Panc1 (cell line): ENCODE measurements at regions not wholly inside any gene's neighbourhood (a gene's known extent, or its start where the extent isn't known, plus 50 kb on each side); places are given as distances from the start of the nearest gene placed in this dataset.

Experiments used
- ATAC-seq: fragments of 200-7000 bp; cut with Tn5 transposase; 2 replicates; pipeline ENCODE4 v1.9.1; 2020; ENCODE audit warnings: mild to moderate bottlenecking, moderate library complexity
- BruUV-seq: library from RNA; stranded (reverse); fragments of 400-500 nt; replicated peaks from 2 replicates; lab custom pipeline; 2021; lab: Mats Ljungman, UMichigan
- CTCF ChIA-PET: fragments of 300-600 bp; sonication (Branson Sonifier 250); formaldehyde crosslinking; loops from one replicate; lab custom pipeline; 2022; ENCODE audit warnings: antibody characterized with exemption; lab: Charles Lee
- POLR2A ChIA-PET: fragments of 300-600 bp; sonication (Branson Sonifier 250); formaldehyde crosslinking; loops from one replicate; lab custom pipeline; 2022; ENCODE audit warnings: antibody characterized with exemption; lab: Charles Lee
- DNase-seq: peaks from one replicate; pipeline ENCODE4 v3.0.0-alpha.2; 2010; ENCODE audit warnings: low read depth, low spot score
- H3K27ac ChIP-seq: 2 replicates; pipeline ENCODE4 v1.5.1; 2011; ENCODE audit warnings: mild to moderate bottlenecking, low read length, inconsistent platforms
- H3K27me3 ChIP-seq: fragments of 200-500 bp; sonication (Bioruptor generic); 2 replicates; pipeline ENCODE4 v1.6.0; 2014; ENCODE audit warnings: low read length, inconsistent platforms; ENCODE audit not compliant: control insufficient read depth, insufficient read depth
- H3K36me3 ChIP-seq: fragments of 200-500 bp; sonication (Bioruptor generic); 2 replicates; pipeline ENCODE4 v1.5.1; 2014; ENCODE audit warnings: inconsistent platforms, mild to moderate bottlenecking, low read length, moderate library complexity; ENCODE audit not compliant: control insufficient read depth, insufficient read depth
- H3K4me1 ChIP-seq: 2 replicates; pipeline ENCODE4 v1.5.1; 2011; ENCODE audit warnings: inconsistent platforms, mild to moderate bottlenecking, low read length, moderate library complexity; ENCODE audit not compliant: control insufficient read depth, insufficient read depth
- H3K4me3 ChIP-seq, 2 experiments: 2 replicates each; pipeline ENCODE4 v1.5.1; 2011 to 2012; ENCODE audit warnings: low read depth in 2 of 2, low read length in 2 of 2, mild to moderate bottlenecking in 2 of 2, inconsistent platforms in 1 of 2, moderate library complexity in 1 of 2
- H3K9me3 ChIP-seq: fragments of 200-500 bp; sonication (Bioruptor generic); 2 replicates; pipeline ENCODE4 v1.5.1; 2014; ENCODE audit warnings: low read depth, mild to moderate bottlenecking, inconsistent platforms, low read length, moderate library complexity; ENCODE audit not compliant: control insufficient read depth, insufficient read depth
- CTCF ChIP-seq: fragments of 450-650 bp; IDR thresholded peaks from 2 replicates; pipeline ENCODE4 v1.5.1; 2017; ENCODE audit warnings: mild to moderate bottlenecking
- POLR2AphosphoS5 ChIP-seq: IDR thresholded peaks from 2 replicates; pipeline ENCODE4 v1.6.1; 2012; ENCODE audit warnings: mild to moderate bottlenecking, low read depth, low read length, moderate library complexity
- SIN3A ChIP-seq: IDR thresholded peaks from 2 replicates; pipeline ENCODE4 v1.6.1; 2012; ENCODE audit warnings: low read depth, mild to moderate bottlenecking, low read length, moderate library complexity, borderline replicate concordance; ENCODE audit not compliant: insufficient read depth
- TCF7L2 ChIP-seq: IDR thresholded peaks from 2 replicates; pipeline ENCODE4 v1.6.1; 2011; ENCODE audit warnings: mild to moderate bottlenecking, low read depth, low read length, inconsistent platforms
- in situ Hi-C: cut with HindIII; loops from 2 replicates; pipeline ENCODE4 v1.10.0; 2016; ENCODE audit warnings: low sequenced_read_pairs, low pct_unique_long_range_greater_than_20kb
- intact Hi-C: fragments of 100-400 bp; cut with micrococcal nuclease; formaldehyde crosslinking; loops from one replicate; pipeline ENCODE4 v1.10.0; 2022; ENCODE audit not compliant: unreplicated experiment
- TF ChIP-seq, protein P1 (sequence below), 2 experiments: IDR thresholded peaks; 2 replicates each; pipeline ENCODE4 v1.6.1; 2011 to 2012; ENCODE audit warnings: low read depth in 2 of 2, control low read depth in 1 of 2, low read length in 1 of 2, mild to moderate bottlenecking in 1 of 2, moderate library complexity in 1 of 2; ENCODE audit not compliant: insufficient read depth in 1 of 2

- in situ Hi-C loops (no loop called here), intact Hi-C loops (no loop called here)
- no peaks in the 10 kb centered on the region for H3K36me3 ChIP-seq
- ChIA-PET CTCF (no interaction called here), POLR2A (no interaction called here)
- TF ChIP-seq SIN3A (no peak), POLR2AphosphoS5 (no peak), TCF7L2 (no peak), CTCF (no peak)
- TF ChIP-seq, protein P1, sequence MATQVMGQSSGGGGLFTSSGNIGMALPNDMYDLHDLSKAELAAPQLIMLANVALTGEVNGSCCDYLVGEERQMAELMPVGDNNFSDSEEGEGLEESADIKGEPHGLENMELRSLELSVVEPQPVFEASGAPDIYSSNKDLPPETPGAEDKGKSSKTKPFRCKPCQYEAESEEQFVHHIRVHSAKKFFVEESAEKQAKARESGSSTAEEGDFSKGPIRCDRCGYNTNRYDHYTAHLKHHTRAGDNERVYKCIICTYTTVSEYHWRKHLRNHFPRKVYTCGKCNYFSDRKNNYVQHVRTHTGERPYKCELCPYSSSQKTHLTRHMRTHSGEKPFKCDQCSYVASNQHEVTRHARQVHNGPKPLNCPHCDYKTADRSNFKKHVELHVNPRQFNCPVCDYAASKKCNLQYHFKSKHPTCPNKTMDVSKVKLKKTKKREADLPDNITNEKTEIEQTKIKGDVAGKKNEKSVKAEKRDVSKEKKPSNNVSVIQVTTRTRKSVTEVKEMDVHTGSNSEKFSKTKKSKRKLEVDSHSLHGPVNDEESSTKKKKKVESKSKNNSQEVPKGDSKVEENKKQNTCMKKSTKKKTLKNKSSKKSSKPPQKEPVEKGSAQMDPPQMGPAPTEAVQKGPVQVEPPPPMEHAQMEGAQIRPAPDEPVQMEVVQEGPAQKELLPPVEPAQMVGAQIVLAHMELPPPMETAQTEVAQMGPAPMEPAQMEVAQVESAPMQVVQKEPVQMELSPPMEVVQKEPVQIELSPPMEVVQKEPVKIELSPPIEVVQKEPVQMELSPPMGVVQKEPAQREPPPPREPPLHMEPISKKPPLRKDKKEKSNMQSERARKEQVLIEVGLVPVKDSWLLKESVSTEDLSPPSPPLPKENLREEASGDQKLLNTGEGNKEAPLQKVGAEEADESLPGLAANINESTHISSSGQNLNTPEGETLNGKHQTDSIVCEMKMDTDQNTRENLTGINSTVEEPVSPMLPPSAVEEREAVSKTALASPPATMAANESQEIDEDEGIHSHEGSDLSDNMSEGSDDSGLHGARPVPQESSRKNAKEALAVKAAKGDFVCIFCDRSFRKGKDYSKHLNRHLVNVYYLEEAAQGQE (IDR thresholded peaks at IDR 0.05; ENCODE audit: insufficient read depth in 1 of 2, low read depth in 2 of 2, low read length in 1 of 2), result no peak
- no peaks in the 10 kb centered on the region for H3K27me3 ChIP-seq
- no peak overlapping the region for H3K27ac ChIP-seq
- DNase-seq, result no peak
- BruUV-seq, result no TSS peak
- H3K9me3 ChIP-seq, result no peaks in the 10 kb centered on the region
- no peaks in the 10 kb centered on the region for H3K4me1 ChIP-seq
- no peak overlapping the region for H3K4me3 ChIP-seq
- ATAC-seq, result no peak
Measured at GRCh38 chrX:9221781-9222180, 187.9 kb upstream of the FAM9B start.

- intact Hi-C loops, result no loop called here
- ATAC-seq (no peak), DNase-seq (no peak)
- no peaks in the 10 kb centered on the region for H3K27me3 ChIP-seq
- H3K27ac ChIP-seq, result no peak overlapping the region
- TF ChIP-seq TCF7L2 (no peak), SIN3A (no peak)
- no TSS peak for BruUV-seq
- ChIA-PET POLR2A (no interaction called here), CTCF (no interaction called here)
- H3K36me3 ChIP-seq, result no peaks in the 10 kb centered on the region
- in situ Hi-C loops, result no loop called here
- no peaks in the 10 kb centered on the region for H3K9me3 ChIP-seq
- H3K4me1 ChIP-seq, result no peaks in the 10 kb centered on the region
- no peak overlapping the region for H3K4me3 ChIP-seq
Measured at GRCh38 chrX:9222299-9222698, 188.4 kb upstream of the FAM9B start.

- no peak overlapping the region for H3K4me3 ChIP-seq
- H3K27ac ChIP-seq, result no peak overlapping the region
- H3K4me1 ChIP-seq, result no peaks in the 10 kb centered on the region
- no TSS peak for BruUV-seq
- in situ Hi-C loops, result no loop called here
- H3K27me3 ChIP-seq, result no peaks in the 10 kb centered on the region
- no peak for TF ChIP-seq POLR2AphosphoS5
- no peak for TF ChIP-seq SIN3A
- TF ChIP-seq, protein P1 (IDR thresholded peaks at IDR 0.05; ENCODE audit: insufficient read depth in 1 of 2, low read depth in 2 of 2, low read length in 1 of 2), result no peak
- no peak for TF ChIP-seq CTCF
- no peak for TF ChIP-seq TCF7L2
- ChIA-PET CTCF (no interaction called here), POLR2A (no interaction called here)
- intact Hi-C loops, result no loop called here
- no peak for DNase-seq
- no peaks in the 10 kb centered on the region for H3K36me3 ChIP-seq
- no peaks in the 10 kb centered on the region for H3K9me3 ChIP-seq
- no peak for ATAC-seq
Measured at GRCh38 chrX:9227276-9227675, 193.3 kb upstream of the FAM9B start.
